Transverse colon (tissue), 4 donors: ENCODE measurements at regions not wholly inside any gene's neighbourhood (a gene's known extent, or its start where the extent isn't known, plus 50 kb on each side); places are given as distances from the start of the nearest gene placed in this dataset.

Experiments
- CTCF ChIP-seq, 5 experiments: fragments of 200-600 bp in 3 of 5; fragments of 450-650 bp in 2 of 5; sonication (generic) in 3 of 5; IDR thresholded peaks; 1 replicate in 2 of 5; 2 replicates in 3 of 5; pipeline ENCODE4 v1.5.1; 2016 to 2017; ENCODE audit warnings: antibody characterized with exemption in 5 of 5, inconsistent platforms in 3 of 5, mild to moderate bottlenecking in 2 of 5, moderate library complexity in 1 of 5
- EP300 ChIP-seq: sonication (generic); formaldehyde crosslinking; IDR thresholded peaks from one replicate; pipeline ENCODE4 v1.6.1; 2017; ENCODE audit warnings: antibody characterized with exemption, low read depth
- POLR2A ChIP-seq: fragments of 450-650 bp; IDR thresholded peaks from one replicate; pipeline ENCODE4 v1.6.1; 2016; ENCODE audit warnings: antibody characterized with exemption, mild to moderate bottlenecking, moderate library complexity
- POLR2AphosphoS5 ChIP-seq, 3 donors: sonication (generic); formaldehyde crosslinking; IDR thresholded peaks; one replicate each; pipeline ENCODE4 v1.6.1; 2016; ENCODE audit warnings: antibody characterized with exemption in 3 of 3

- TF ChIP-seq CTCF (IDR thresholded peaks at IDR 0.05) (no peak), POLR2A (no peak), POLR2AphosphoS5 (IDR thresholded peaks at IDR 0.05) (no peak), EP300 (no peak)
Measured at GRCh38 chrX:6383917-6384316, 151.0 kb downstream of the VCX3A start.
